OCI-LY3 (cell line): ENCODE measurements at regions not wholly inside any gene's neighbourhood (a gene's known extent, or its start where the extent isn't known, plus 50 kb on each side); places are given as distances from the start of the nearest gene placed in this dataset.

Experiments
- CTCF ChIP-seq: fragments of 200-600, 300-600 bp; sonication (generic); IDR thresholded peaks from 2 replicates; pipeline ENCODE4 v1.5.1; 2014; ENCODE audit warnings: antibody characterized with exemption, low read length, low read depth
- EZH2phosphoT487 ChIP-seq: fragments of 200-600 bp; shearing (Covaris generic); IDR thresholded peaks from 2 replicates; pipeline ENCODE4 v1.6.1; 2018; ENCODE audit warnings: antibody characterized with exemption, mixed run types, low read depth

GRCh38 chr15:93520206-93520605 is 431.2 kb upstream of the RGMA start:
- TF ChIP-seq CTCF (no peak), EZH2phosphoT487 (no peak)
